AG04449 (cell line): ENCODE measurements at regions not wholly inside any gene's neighbourhood (a gene's known extent, or its start where the extent isn't known, plus 50 kb on each side); places are given as distances from the start of the nearest gene placed in this dataset.

Source experiments
- CTCF ChIA-PET: fragments of 350-600 bp; formaldehyde crosslinking; extraction: SDS; loops from one replicate; lab custom pipeline; 2021; ENCODE audit warnings: antibody characterized with exemption; lab: Yijun Ruan, JAX
- POLR2A ChIA-PET: fragments of 400-600, 350-600 bp; formaldehyde crosslinking; extraction: SDS; loops from one replicate; lab custom pipeline; 2020; ENCODE audit warnings: antibody characterized with exemption, inconsistent platforms; lab: Yijun Ruan, JAX
- DNase-seq: peaks from one replicate; pipeline ENCODE4 v3.0.0-alpha.2; 2010; ENCODE audit warnings: low read depth, low spot score
- H3K4me3 ChIP-seq: 2 replicates; pipeline ENCODE4 v1.5.1; 2011; ENCODE audit warnings: low read depth, mild to moderate bottlenecking, control low read depth, low read length
- CTCF ChIP-seq: IDR thresholded peaks from one replicate; pipeline ENCODE4 v1.5.1; 2011; ENCODE audit warnings: mild to moderate bottlenecking, moderate library complexity, low read length, control low read depth, inconsistent platforms; ENCODE audit not compliant: insufficient read depth; ENCODE audit errors: missing control alignments

- DNase-seq = no peak
- POLR2A ChIA-PET = no interaction called here
- TF ChIP-seq CTCF = no peak
- no peak overlapping the region for H3K4me3 ChIP-seq
- CTCF ChIA-PET = interaction anchor here (0.6 kb wide), 1 partner anchor 1003 kb away, joined by 3 read pairs; no protein-coding TSS in a partner anchor
Observed at GRCh38 chr5:67248703-67249589, 52.3 kb upstream of the CD180 start.

- TF ChIP-seq CTCF = no peak
- no peak for DNase-seq
- H3K4me3 ChIP-seq = no peak overlapping the region
- CTCF ChIA-PET = interaction anchor here (0.6 to 6.4 kb wide), 46 partner anchors 8 to 1040 kb away, joined by 3 to 165 read pairs (median 3); partner anchors contain the start of gene PIK3R1
- POLR2A ChIA-PET = no interaction called here
Observed at GRCh38 chr5:67246546-67247268, 50.1 kb upstream of the CD180 start.
